Pancreas (tissue), 10 donors: ENCODE measurements at regions not wholly inside any gene's neighbourhood (a gene's known extent, or its start where the extent isn't known, plus 50 kb on each side); places are given as distances from the start of the nearest gene placed in this dataset.
"Not testable (repeated sequence)": the region's sequence is repeated elsewhere in the genome, so short reads cannot be mapped to it uniquely, and the experiment has no call there.

ENCODE experiments used
- ATAC-seq, 4 donors: fragments of 200-7000 bp; cut with Tn5 transposase; one replicate each; pipeline versions ENCODE4 v1.8.0 to v1.9.1; 2020; ENCODE audit warnings: mild to moderate bottlenecking in 4 of 4, moderate library complexity in 4 of 4
- DNase-seq, 6 donors: peaks; one replicate each; pipeline ENCODE4 v3.0.0-alpha.2; 2020
- FAIRE-seq: peaks from 2 replicates; lab custom pipeline; 2012; peaks lifted over from hg19 to GRCh38; lab: Jason Lieb, UNC
- H3K27ac ChIP-seq, 4 donors: fragments of 200-600 bp; sonication (generic); 1 replicate in 3 of 4; 2 replicates in 1 of 4; pipeline versions ENCODE4 v1.5.0 to v1.8.0; 2020
- H3K27me3 ChIP-seq, 4 donors: fragments of 200-600 bp; one replicate each; pipeline ENCODE4 v1.8.0; 2021
- H3K36me3 ChIP-seq, 3 donors: fragments of 200-600 bp; sonication (generic) in 1 of 3; one replicate each; pipeline versions ENCODE4 v1.5.0 to v1.8.0; 2020 to 2021
- H3K4me1 ChIP-seq, 3 donors: fragments of 200-600 bp; one replicate each; pipeline ENCODE4 v1.8.0; 2021
- H3K4me3 ChIP-seq, 4 donors: fragments of 200-600 bp; sonication (generic) in 2 of 4; one replicate each; pipeline versions ENCODE4 v1.5.0 to v1.8.0; 2020 to 2021
- H3K9me3 ChIP-seq, 4 donors: fragments of 200-600 bp; one replicate each; pipeline ENCODE4 v1.8.0; 2021
- WGBS, 2 donors: extraction: QIAGEN DNeasy Blood & Tissue Kit; methylation state at CpG; one replicate each; pipeline ENCODE4 v1.1.7; 2013; 5-methylcytosine and 5-hydroxymethylcytosine counted together
- intact Hi-C, 3 donors: fragments of 100-400 bp; cut with DNase I; formaldehyde crosslinking; loops; one replicate each; pipeline versions ENCODE4 v1.11.1 to v1.14.2; 2022
- TF ChIP-seq, protein P1 (sequence below), 4 donors: fragments of 200-600 bp; sonication (generic) in 3 of 4; IDR thresholded peaks; one replicate each; pipeline versions ENCODE4 v1.5.0 to v1.8.0; 2021; ENCODE audit warnings: antibody characterized with exemption in 4 of 4
- donor health status: healthy with polysubstance abuse.
- donor health status: DM: no; HTN: no; CAD: no; lungs with moderate emphysema.
- donor health status: DM: no; HTN: no; CAD: no.
- donor health status: control.
- donor health status: control.
- donor health status: Bipolar disorder and iron deficiency.
- donor health status: DM: yes; HTN: yes; CAD: no.
- donor health status: DM: no; HTN: no; CAD: no.
- donor health status: DM: no; HTN: no; CAD: no.
- donor health status: DM: yes; HTN: yes; CAD: no.

DNA sequence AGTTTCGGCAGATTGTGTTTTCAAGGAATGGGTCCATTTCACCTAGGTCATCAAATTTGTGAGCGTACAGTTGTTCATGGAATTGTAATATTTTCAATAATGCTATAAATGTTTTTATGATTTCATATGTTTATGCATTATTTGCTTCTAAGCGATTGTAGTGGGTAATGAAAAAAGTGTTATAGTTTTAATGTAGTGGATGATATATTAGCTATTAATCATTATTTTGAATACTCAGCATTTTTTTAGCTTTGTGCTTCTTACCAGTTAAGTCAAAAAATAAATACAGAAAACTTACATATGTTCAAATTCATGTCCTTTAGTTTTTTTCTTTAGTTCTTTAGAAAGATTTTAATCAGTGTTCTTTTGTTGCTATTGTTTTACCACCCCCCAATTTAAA is 677.0 kb downstream of the STK39 start:
- Histone ChIP-seq H3K4me3 (no peak overlapping the region), H3K4me1 (no peaks in the 10 kb centered on the region), H3K27me3 (no peaks in the 10 kb centered on the region), H3K27ac (no peak overlapping the region), H3K9me3 (no peaks in the 10 kb centered on the region), H3K36me3 (no peaks in the 10 kb centered on the region)
- 93 to 96% methylated on average over 3 of the region's 3 CpGs for WGBS, 2 donors
- FAIRE-seq, result no peak
- no peak for DNase-seq
- ATAC-seq, result no peak
- intact Hi-C loops, result no loop called here
- TF ChIP-seq, protein P1, sequence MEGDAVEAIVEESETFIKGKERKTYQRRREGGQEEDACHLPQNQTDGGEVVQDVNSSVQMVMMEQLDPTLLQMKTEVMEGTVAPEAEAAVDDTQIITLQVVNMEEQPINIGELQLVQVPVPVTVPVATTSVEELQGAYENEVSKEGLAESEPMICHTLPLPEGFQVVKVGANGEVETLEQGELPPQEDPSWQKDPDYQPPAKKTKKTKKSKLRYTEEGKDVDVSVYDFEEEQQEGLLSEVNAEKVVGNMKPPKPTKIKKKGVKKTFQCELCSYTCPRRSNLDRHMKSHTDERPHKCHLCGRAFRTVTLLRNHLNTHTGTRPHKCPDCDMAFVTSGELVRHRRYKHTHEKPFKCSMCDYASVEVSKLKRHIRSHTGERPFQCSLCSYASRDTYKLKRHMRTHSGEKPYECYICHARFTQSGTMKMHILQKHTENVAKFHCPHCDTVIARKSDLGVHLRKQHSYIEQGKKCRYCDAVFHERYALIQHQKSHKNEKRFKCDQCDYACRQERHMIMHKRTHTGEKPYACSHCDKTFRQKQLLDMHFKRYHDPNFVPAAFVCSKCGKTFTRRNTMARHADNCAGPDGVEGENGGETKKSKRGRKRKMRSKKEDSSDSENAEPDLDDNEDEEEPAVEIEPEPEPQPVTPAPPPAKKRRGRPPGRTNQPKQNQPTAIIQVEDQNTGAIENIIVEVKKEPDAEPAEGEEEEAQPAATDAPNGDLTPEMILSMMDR (IDR thresholded peaks at IDR 0.05), result no peak

DNA sequence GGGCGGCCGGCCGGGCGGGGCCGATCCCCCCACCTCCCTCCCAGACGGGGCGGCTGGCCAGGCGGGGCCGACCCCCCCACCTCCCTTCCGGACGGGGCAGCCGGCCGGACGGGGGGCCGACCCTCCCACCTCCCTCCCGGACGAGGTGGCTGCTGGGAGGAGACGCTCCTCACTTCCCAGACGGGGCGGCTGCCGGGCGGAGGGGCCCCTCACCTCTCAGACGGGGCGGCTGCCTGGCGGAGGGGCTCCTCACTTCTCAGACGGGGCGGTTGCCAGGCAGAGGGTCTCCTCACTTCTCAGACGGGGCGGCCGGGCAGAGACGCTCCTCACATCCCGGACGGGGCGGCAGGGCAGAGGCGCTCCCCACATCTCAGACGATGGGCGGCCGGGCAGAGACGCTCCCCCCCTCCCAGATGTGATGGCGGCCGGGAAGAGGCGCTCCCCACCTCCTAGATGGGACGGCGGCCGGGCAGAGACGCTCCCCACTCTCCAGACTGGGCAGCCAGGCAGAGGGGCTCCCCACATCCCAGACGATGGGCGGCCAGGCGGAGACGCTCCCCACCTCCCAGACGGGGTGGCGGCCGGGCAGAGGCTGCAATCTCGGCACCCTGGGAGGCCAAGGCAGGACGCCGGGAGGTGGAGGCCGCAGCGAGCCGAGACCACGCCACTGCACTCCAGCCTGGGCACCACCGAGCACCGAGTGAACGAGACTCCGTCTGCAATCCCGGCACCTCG is 675.8 kb downstream of the XIRP2 start:
- H3K4me3 ChIP-seq, H3K36me3 ChIP-seq, H3K4me1 ChIP-seq, H3K27me3 ChIP-seq, FAIRE-seq, intact Hi-C loops, H3K9me3 ChIP-seq, H3K27ac ChIP-seq, ATAC-seq: not testable (repeated sequence)
- peak in 1 of 6 donors; percentile 66 for DNase-seq
- 91 to 92% methylated on average over 15 to 60 of the region's 66 CpGs for WGBS, 2 donors

GRCh38 chr2:167558272-167558991 is 670.2 kb downstream of the XIRP2 start:
- H3K9me3 ChIP-seq, H3K27me3 ChIP-seq, FAIRE-seq, H3K27ac ChIP-seq, ATAC-seq, intact Hi-C loops, H3K4me3 ChIP-seq, H3K4me1 ChIP-seq, DNase-seq, H3K36me3 ChIP-seq: not testable (repeated sequence)
- 89 to 94% methylated on average over 18 to 20 of the region's 20 CpGs for WGBS, 2 donors

GRCh38 chr2:167555098-167555720 is 666.9 kb downstream of the XIRP2 start:
- Histone ChIP-seq H3K27ac (no peak overlapping the region), H3K4me3 (no peak overlapping the region), H3K36me3 (no peaks in the 10 kb centered on the region), H3K27me3 (no peaks in the 10 kb centered on the region), H3K9me3 (no peaks in the 10 kb centered on the region), H3K4me1 (no peaks in the 10 kb centered on the region)
- ATAC-seq (no peak), FAIRE-seq (no peak), DNase-seq (no peak)
- 81 to 91% methylated on average over 2 of the region's 2 CpGs for WGBS, 2 donors
- TF ChIP-seq, protein P1 (IDR thresholded peaks at IDR 0.05), result no peak
- intact Hi-C loops, result no loop called here

GRCh38 chr2:167553635-167554034 is 665.4 kb downstream of the XIRP2 start:
- WGBS, 2 donors, result 83 to 85% methylated on average over 2 of the region's 2 CpGs
- Histone ChIP-seq H3K27me3 (no peaks in the 10 kb centered on the region), H3K4me1 (no peaks in the 10 kb centered on the region), H3K9me3 (no peaks in the 10 kb centered on the region), H3K36me3 (no peaks in the 10 kb centered on the region), H3K4me3 (no peak overlapping the region), H3K27ac (no peak overlapping the region)
- FAIRE-seq (no peak), DNase-seq (no peak), ATAC-seq (no peak)
- TF ChIP-seq, protein P1 (IDR thresholded peaks at IDR 0.05), result no peak
- intact Hi-C loops, result no loop called here
